ENCODE measurements at regions not wholly inside any gene's neighbourhood (a gene's known extent, or its start where the extent isn't known, plus 50 kb on each side); places are given as distances from the start of the nearest gene placed in this dataset.

- TF ChIP-seq POLR2A (IDR thresholded peaks at IDR 0.05) (no peak), CTCF (IDR thresholded peaks at IDR 0.05) (no peak)
These were observed 115.6 kb downstream of the XCL2 start for GRCh38 chr1:168428063-168428731.

Data from gastroesophageal sphincter (tissue), 3 donors.